ENCODE measurements at regions not wholly inside any gene's neighbourhood (a gene's known extent, or its start where the extent isn't known, plus 50 kb on each side); places are given as distances from the start of the nearest gene placed in this dataset.

GRCh38 chr2:128710729-128711128 lies 392.1 kb upstream of the HS6ST1 start:
- DNase-seq = no peak

- no peak for DNase-seq
These were observed 395.6 kb upstream of the HS6ST1 start for GRCh38 chr2:128714285-128714684.

GRCh38 chr2:128714851-128715312 lies 396.2 kb upstream of the HS6ST1 start:
- no peak for DNase-seq

- no peak for DNase-seq
These were observed 396.7 kb upstream of the HS6ST1 start for GRCh38 chr2:128715360-128715759.

GRCh38 chr2:128716299-128716721 lies 397.6 kb upstream of the HS6ST1 start:
- no peak for DNase-seq

- DNase-seq = no peak
These were observed 399.4 kb upstream of the HS6ST1 start for GRCh38 chr2:128717758-128718710.

GRCh38 chr2:128720080-128721022 lies 401.7 kb upstream of the HS6ST1 start:
- no peak for DNase-seq

- DNase-seq = no peak
These were observed 402.4 kb upstream of the HS6ST1 start for GRCh38 chr2:128721096-128721495.

- DNase-seq = no peak
These were observed 403.8 kb upstream of the HS6ST1 start for GRCh38 chr2:128722489-128722888.

- DNase-seq = no peak
These were observed 405.9 kb upstream of the HS6ST1 start for GRCh38 chr2:128724547-128724946.

GRCh38 chr2:128724972-128725371 lies 406.3 kb upstream of the HS6ST1 start:
- no peak for DNase-seq

GRCh38 chr2:128726236-128726635 lies 407.6 kb upstream of the HS6ST1 start:
- no peak for DNase-seq

GRCh38 chr2:128726911-128727310 lies 408.2 kb upstream of the HS6ST1 start:
- no peak for DNase-seq

GRCh38 chr2:128727404-128727803 lies 408.7 kb upstream of the HS6ST1 start:
- DNase-seq = no peak

- DNase-seq = no peak
These were observed 409.2 kb upstream of the HS6ST1 start for GRCh38 chr2:128727914-128728313.

- no peak for DNase-seq
These were observed 410.4 kb upstream of the HS6ST1 start for GRCh38 chr2:128729051-128729450.

GRCh38 chr2:128731994-128732650 lies 413.5 kb upstream of the HS6ST1 start:
- no peak for DNase-seq

- DNase-seq = no peak
These were observed 414.3 kb upstream of the HS6ST1 start for GRCh38 chr2:128732976-128733431.

GRCh38 chr2:128733450-128733849 lies 414.8 kb upstream of the HS6ST1 start:
- no peak for DNase-seq

GRCh38 chr2:128734521-128735295 lies 416.0 kb upstream of the HS6ST1 start:
- no peak for DNase-seq

- DNase-seq = no peak
These were observed 416.8 kb upstream of the HS6ST1 start for GRCh38 chr2:128735296-128735960.

Measured in cerebellar nuclear complex (tissue), 1 donor.